Neural progenitor cell (in vitro differentiated cells): ENCODE measurements at regions not wholly inside any gene's neighbourhood (a gene's known extent, or its start where the extent isn't known, plus 50 kb on each side); places are given as distances from the start of the nearest gene placed in this dataset.

Source experiments
- CTCF ChIP-seq: fragments of 200-600 bp; sonication (generic); IDR thresholded peaks from 2 replicates; pipeline ENCODE4 v1.5.1; 2017; ENCODE audit warnings: antibody characterized with exemption, mild to moderate bottlenecking
- EZH2 ChIP-seq: fragments of 200-600 bp; sonication (generic); IDR thresholded peaks from 2 replicates; pipeline ENCODE4 v1.6.1; 2017; ENCODE audit warnings: antibody characterized with exemption, mild to moderate bottlenecking, moderate library complexity

GRCh38 chr7:26038201-26038990, 113.6 kb upstream of the NFE2L3 start:
- TF ChIP-seq CTCF = no peak
- TF ChIP-seq EZH2 = no peak
